Parathyroid adenoma (tissue), 2 donors: ENCODE measurements at regions not wholly inside any gene's neighbourhood (a gene's known extent, or its start where the extent isn't known, plus 50 kb on each side); places are given as distances from the start of the nearest gene placed in this dataset.
"Not testable (repeated sequence)": the region's sequence is repeated elsewhere in the genome, so short reads cannot be mapped to it uniquely, and the experiment has no call there.

Source experiments
- H2AFZ ChIP-seq: fragments of 300-600 bp; sonication (generic); one replicate; pipeline ENCODE4 v1.7.0; 2017; ENCODE audit warnings: antibody characterized with exemption, mild to moderate bottlenecking
- H3K27ac ChIP-seq: fragments of 300-600 bp; sonication (generic); one replicate; pipeline ENCODE4 v1.7.0; 2017
- H3K27me3 ChIP-seq: fragments of 300-600 bp; sonication (generic); one replicate; pipeline ENCODE4 v1.7.0; 2017; ENCODE audit warnings: low read length; ENCODE audit not compliant: control insufficient read depth, insufficient read depth
- H3K36me3 ChIP-seq: fragments of 300-600 bp; sonication (generic); one replicate; pipeline ENCODE4 v1.7.0; 2017; ENCODE audit warnings: low read length; ENCODE audit not compliant: control insufficient read depth, insufficient read depth
- H3K4me1 ChIP-seq: fragments of 300-600 bp; sonication (generic); one replicate; pipeline ENCODE4 v1.7.0; 2017; ENCODE audit warnings: control low read depth
- H3K4me2 ChIP-seq: fragments of 300-600 bp; sonication (generic); one replicate; pipeline ENCODE4 v1.7.0; 2017; ENCODE audit warnings: low read length
- H3K4me3 ChIP-seq: fragments of 300-600 bp; sonication (generic); one replicate; pipeline ENCODE4 v1.7.0; 2017; ENCODE audit warnings: low read depth, low read length
- H3K79me2 ChIP-seq: fragments of 300-600 bp; sonication (generic); one replicate; pipeline ENCODE4 v1.7.0; 2017; ENCODE audit warnings: control low read depth
- H3K9ac ChIP-seq: fragments of 300-600 bp; sonication (generic); one replicate; pipeline ENCODE4 v1.7.0; 2017; ENCODE audit warnings: mild to moderate bottlenecking
- H3K9me3 ChIP-seq: fragments of 300-600 bp; sonication (generic); one replicate; pipeline ENCODE4 v1.7.0; 2017; ENCODE audit warnings: low read length; ENCODE audit not compliant: control insufficient read depth
- TF ChIP-seq, protein P1 (sequence below): fragments of 300-600 bp; sonication (generic); IDR thresholded peaks from one replicate; pipeline ENCODE4 v1.7.0; 2017; ENCODE audit warnings: antibody characterized with exemption, mild to moderate bottlenecking
- donor health status: primary hyperparathyroidism.

- Histone ChIP-seq H3K9ac (no peak overlapping the region), H3K27ac (peak overlapping the region; percentile 27), H3K27me3 (no peaks in the 10 kb centered on the region), H3K79me2 (no peaks in the 10 kb centered on the region), H3K9me3 (no peaks in the 10 kb centered on the region), H3K4me3 (no peak overlapping the region), H3K36me3 (no peaks in the 10 kb centered on the region), H2AFZ (no peak overlapping the region), H3K4me2 (peak overlapping the region; percentile 2), H3K4me1 (no peaks in the 10 kb centered on the region)
- TF ChIP-seq, protein P1, sequence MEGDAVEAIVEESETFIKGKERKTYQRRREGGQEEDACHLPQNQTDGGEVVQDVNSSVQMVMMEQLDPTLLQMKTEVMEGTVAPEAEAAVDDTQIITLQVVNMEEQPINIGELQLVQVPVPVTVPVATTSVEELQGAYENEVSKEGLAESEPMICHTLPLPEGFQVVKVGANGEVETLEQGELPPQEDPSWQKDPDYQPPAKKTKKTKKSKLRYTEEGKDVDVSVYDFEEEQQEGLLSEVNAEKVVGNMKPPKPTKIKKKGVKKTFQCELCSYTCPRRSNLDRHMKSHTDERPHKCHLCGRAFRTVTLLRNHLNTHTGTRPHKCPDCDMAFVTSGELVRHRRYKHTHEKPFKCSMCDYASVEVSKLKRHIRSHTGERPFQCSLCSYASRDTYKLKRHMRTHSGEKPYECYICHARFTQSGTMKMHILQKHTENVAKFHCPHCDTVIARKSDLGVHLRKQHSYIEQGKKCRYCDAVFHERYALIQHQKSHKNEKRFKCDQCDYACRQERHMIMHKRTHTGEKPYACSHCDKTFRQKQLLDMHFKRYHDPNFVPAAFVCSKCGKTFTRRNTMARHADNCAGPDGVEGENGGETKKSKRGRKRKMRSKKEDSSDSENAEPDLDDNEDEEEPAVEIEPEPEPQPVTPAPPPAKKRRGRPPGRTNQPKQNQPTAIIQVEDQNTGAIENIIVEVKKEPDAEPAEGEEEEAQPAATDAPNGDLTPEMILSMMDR = no peak
Measured at GRCh38 chr1:222897527-222898190, 82.8 kb downstream of the DISP1 start.

DNA sequence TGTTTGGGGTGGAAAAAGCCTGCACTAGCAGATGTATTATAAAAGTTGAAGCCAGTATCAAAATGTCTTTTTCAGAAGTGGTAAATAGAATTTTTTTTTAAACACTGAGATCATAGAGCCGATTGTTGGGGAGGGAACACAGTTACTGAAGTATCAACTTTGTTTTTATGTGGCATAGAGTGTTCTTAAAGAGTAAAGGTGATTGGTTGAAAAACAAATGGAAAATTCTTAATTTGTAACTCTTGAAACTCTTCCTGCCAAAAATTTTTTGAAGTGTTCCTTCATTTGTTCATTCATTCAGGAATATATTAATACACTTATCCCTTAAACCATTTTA is 83.3 kb downstream of the DISP1 start:
- Histone ChIP-seq H3K9ac (no peak overlapping the region), H3K4me3 (no peak overlapping the region), H3K4me2 (peak overlapping the region; percentile 2), H3K27ac (peak overlapping the region; percentile 27), H3K79me2 (no peaks in the 10 kb centered on the region), H2AFZ (no peak overlapping the region), H3K36me3 (no peaks in the 10 kb centered on the region), H3K4me1 (no peaks in the 10 kb centered on the region), H3K27me3 (no peaks in the 10 kb centered on the region), H3K9me3 (no peaks in the 10 kb centered on the region)
- TF ChIP-seq, protein P1 = no peak

DNA sequence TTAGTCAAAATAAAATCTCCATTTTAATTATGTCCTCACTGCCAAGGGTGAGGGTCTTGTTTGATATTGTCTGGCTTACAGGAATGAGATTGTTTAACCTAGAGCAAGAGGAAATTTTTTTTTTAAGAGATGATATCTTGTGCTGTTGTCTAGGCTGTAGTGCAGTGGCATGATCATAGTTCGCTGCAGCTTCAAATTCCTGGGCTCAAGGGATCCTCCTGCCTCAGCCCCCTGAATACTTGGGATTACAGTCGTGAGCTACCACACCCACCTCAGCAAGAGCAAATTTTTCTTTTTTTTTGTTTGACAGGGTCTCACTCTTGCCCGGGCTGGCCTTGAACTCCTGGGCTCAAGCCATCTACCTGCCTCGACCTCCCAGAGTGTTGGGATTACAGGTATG is 84.6 kb downstream of the DISP1 start:
- Histone ChIP-seq H3K27me3 (no peaks in the 10 kb centered on the region), H3K36me3 (no peaks in the 10 kb centered on the region), H3K79me2 (no peaks in the 10 kb centered on the region), H3K4me2 (no peak overlapping the region), H3K9me3 (no peaks in the 10 kb centered on the region), H3K27ac (no peak overlapping the region), H3K4me3 (no peak overlapping the region), H2AFZ (no peak overlapping the region), H3K9ac (no peak overlapping the region), H3K4me1 (no peaks in the 10 kb centered on the region)
- TF ChIP-seq, protein P1 = no peak

DNA sequence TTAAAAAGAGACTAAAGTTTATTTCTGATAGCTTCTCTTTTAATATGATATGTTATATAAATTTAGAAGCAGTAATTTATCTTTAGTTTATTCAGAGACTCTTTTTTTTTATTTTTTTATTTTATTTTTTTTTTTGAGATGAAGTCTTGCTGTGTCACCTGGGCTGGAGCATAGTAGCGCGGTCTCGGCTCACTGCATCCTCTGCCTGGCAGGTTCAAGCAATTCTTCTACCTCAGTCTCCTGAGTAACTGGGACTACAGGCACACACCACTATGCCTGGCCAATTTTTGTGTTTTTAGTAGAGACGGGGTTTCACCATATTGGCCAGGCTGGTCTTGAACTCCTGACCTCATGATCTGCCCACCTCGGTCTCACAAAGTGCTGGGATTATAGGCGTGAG is 89.6 kb downstream of the DISP1 start:
- TF ChIP-seq, protein P1 = no peak
- H3K27me3 ChIP-seq = no peaks in the 10 kb centered on the region
- H2AFZ ChIP-seq = no peak overlapping the region
- no peak overlapping the region for H3K9ac ChIP-seq
- no peaks in the 10 kb centered on the region for H3K9me3 ChIP-seq
- H3K27ac ChIP-seq = no peak overlapping the region
- H3K79me2 ChIP-seq = no peaks in the 10 kb centered on the region
- H3K36me3 ChIP-seq = no peaks in the 10 kb centered on the region
- H3K4me3 ChIP-seq = no peak overlapping the region
- no peaks in the 10 kb centered on the region for H3K4me1 ChIP-seq
- H3K4me2 ChIP-seq = no peak overlapping the region

DNA sequence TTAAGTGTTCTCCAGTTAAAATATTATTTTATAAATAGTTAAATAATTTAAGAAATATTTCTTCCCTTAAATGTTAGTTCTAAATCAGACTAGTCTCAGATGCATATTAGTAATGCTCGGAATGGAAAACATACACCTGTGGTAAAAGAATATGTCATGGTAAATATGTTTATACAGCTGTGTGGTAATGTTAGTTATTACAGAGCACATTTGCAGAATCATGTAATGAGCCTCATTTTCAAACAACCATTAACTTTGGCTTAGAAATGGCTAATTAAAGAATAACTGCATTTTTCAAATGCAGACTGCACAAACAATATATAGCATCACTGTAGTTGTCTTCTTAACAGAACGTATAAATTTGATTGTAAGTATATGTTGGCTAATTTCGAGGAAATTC is 90.3 kb downstream of the DISP1 start:
- TF ChIP-seq, protein P1 = no peak
- no peak overlapping the region for H3K4me2 ChIP-seq
- H3K27me3 ChIP-seq = no peaks in the 10 kb centered on the region
- H3K27ac ChIP-seq = no peak overlapping the region
- H2AFZ ChIP-seq = no peak overlapping the region
- no peaks in the 10 kb centered on the region for H3K79me2 ChIP-seq
- H3K9ac ChIP-seq = no peak overlapping the region
- H3K4me1 ChIP-seq = no peaks in the 10 kb centered on the region
- no peaks in the 10 kb centered on the region for H3K36me3 ChIP-seq
- no peaks in the 10 kb centered on the region for H3K9me3 ChIP-seq
- H3K4me3 ChIP-seq = no peak overlapping the region

GRCh38 chr1:222906271-222906739 is 91.5 kb downstream of the DISP1 start:
- H3K4me2 ChIP-seq, H3K36me3 ChIP-seq, H3K27ac ChIP-seq, H3K9ac ChIP-seq, H3K9me3 ChIP-seq, H2AFZ ChIP-seq, H3K79me2 ChIP-seq, H3K27me3 ChIP-seq, H3K4me1 ChIP-seq, H3K4me3 ChIP-seq: not testable (repeated sequence)
